ENCODE measurements at regions not wholly inside any gene's neighbourhood (a gene's known extent, or its start where the extent isn't known, plus 50 kb on each side); places are given as distances from the start of the nearest gene placed in this dataset.

GRCh38 chr2:64836566-64836965 is 152.6 kb upstream of the SLC1A4 start:
- H3K36me3 Mint-ChIP-seq (ENCODE audit: unreplicated experiment): peaks cover 4% of the 10 kb centered on the region
- peaks cover 9% of the 10 kb centered on the region for H3K27me3 Mint-ChIP-seq (ENCODE audit: unreplicated experiment)
- TF ChIP-seq, protein P1, sequence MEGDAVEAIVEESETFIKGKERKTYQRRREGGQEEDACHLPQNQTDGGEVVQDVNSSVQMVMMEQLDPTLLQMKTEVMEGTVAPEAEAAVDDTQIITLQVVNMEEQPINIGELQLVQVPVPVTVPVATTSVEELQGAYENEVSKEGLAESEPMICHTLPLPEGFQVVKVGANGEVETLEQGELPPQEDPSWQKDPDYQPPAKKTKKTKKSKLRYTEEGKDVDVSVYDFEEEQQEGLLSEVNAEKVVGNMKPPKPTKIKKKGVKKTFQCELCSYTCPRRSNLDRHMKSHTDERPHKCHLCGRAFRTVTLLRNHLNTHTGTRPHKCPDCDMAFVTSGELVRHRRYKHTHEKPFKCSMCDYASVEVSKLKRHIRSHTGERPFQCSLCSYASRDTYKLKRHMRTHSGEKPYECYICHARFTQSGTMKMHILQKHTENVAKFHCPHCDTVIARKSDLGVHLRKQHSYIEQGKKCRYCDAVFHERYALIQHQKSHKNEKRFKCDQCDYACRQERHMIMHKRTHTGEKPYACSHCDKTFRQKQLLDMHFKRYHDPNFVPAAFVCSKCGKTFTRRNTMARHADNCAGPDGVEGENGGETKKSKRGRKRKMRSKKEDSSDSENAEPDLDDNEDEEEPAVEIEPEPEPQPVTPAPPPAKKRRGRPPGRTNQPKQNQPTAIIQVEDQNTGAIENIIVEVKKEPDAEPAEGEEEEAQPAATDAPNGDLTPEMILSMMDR (IDR thresholded peaks at IDR 0.05; ENCODE audit: partially characterized antibody, unreplicated experiment): no peak
- H3K4me1 Mint-ChIP-seq (ENCODE audit: low read depth, unreplicated experiment): peaks cover 16% of the 10 kb centered on the region
- no peak overlapping the region for H3K4me3 Mint-ChIP-seq (ENCODE audit: unreplicated experiment)
- DNase-seq: no peak
- H3K9me3 Mint-ChIP-seq (ENCODE audit: unreplicated experiment): peaks cover 6% of the 10 kb centered on the region
- no peak overlapping the region for H3K27ac Mint-ChIP-seq (ENCODE audit: unreplicated experiment)

DNA sequence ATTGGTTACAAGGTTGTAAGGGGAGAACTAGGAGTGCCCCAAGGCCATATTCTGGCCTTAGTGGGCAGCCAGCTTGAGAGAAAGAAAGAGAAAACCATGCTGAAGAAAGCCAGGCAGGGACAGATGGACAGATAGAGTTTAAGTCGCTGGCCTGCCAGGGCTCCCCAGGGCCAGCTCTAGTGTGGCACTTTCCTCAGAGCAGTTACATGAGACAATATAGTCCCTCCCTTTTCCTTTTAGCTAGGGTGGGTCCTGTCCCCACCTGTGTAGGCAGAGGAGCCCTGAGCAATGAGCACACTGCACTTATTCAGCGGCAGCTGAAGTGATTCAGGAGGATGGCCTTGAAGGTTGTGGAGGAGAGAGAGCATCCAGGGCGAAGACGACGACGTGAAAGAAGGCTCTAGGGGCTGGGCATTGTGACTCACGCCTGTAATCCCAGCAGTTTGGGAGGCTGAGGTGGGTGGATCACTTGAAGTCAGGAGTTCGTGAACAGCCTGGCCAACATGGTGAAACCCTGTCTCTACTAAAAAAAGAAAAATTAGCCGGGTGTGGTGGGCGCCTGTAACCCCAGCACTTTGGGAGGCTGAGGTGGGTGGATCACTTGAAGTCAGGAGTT is 152.0 kb upstream of the SLC1A4 start:
- DNase-seq: no peak
- no peak overlapping the region for H3K27ac Mint-ChIP-seq (ENCODE audit: unreplicated experiment)
- peaks cover 1% of the 10 kb centered on the region for H3K36me3 Mint-ChIP-seq (ENCODE audit: unreplicated experiment)
- H3K27me3 Mint-ChIP-seq (ENCODE audit: unreplicated experiment): peaks cover 9% of the 10 kb centered on the region
- peaks cover 4% of the 10 kb centered on the region for H3K9me3 Mint-ChIP-seq (ENCODE audit: unreplicated experiment)
- TF ChIP-seq, protein P1 (IDR thresholded peaks at IDR 0.05; ENCODE audit: partially characterized antibody, unreplicated experiment): no peak
- no peak overlapping the region for H3K4me3 Mint-ChIP-seq (ENCODE audit: unreplicated experiment)
- H3K4me1 Mint-ChIP-seq (ENCODE audit: low read depth, unreplicated experiment): peaks cover 16% of the 10 kb centered on the region

DNA sequence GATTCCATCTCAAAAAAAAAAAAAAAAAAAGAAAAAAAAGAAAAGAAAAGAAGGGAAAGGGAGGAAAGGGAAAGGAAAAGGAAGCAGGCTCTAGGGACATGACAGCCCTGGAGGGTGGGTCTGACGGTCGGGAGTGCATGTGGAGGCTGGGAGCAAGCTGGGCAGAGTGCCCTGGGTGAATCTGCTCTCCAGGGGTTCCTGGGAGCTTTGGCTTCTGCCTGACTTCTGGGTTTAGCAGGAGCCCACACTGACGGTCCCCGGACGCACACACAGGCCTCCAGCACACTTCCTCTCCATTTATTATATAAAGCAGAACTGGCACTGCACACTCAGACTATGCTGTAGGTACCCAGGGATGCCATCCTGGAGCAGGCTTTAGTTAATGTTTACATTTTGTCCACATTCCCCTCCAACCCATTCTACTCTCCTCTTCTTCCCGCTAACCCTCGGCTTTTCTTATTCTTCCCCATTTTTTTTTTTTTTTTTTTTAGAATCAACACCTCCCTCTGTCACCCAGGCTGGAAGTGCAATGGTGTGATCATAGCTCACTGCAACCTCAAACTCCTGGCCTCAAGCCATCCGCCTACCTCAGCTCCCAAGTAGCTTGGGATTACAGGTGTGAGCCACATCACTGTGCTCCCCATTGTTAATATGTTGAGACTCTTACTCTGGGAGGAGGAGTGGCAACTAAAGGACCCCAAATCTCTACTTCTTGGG is 151.1 kb upstream of the SLC1A4 start:
- DNase-seq: no peak
- peaks cover 16% of the 10 kb centered on the region for H3K4me1 Mint-ChIP-seq (ENCODE audit: low read depth, unreplicated experiment)
- no peak overlapping the region for H3K4me3 Mint-ChIP-seq (ENCODE audit: unreplicated experiment)
- H3K27ac Mint-ChIP-seq (ENCODE audit: unreplicated experiment): no peak overlapping the region
- peaks cover 9% of the 10 kb centered on the region for H3K27me3 Mint-ChIP-seq (ENCODE audit: unreplicated experiment)
- TF ChIP-seq, protein P1 (IDR thresholded peaks at IDR 0.05; ENCODE audit: partially characterized antibody, unreplicated experiment): no peak
- no peaks in the 10 kb centered on the region for H3K36me3 Mint-ChIP-seq (ENCODE audit: unreplicated experiment)
- H3K9me3 Mint-ChIP-seq (ENCODE audit: unreplicated experiment): peaks cover 4% of the 10 kb centered on the region

GRCh38 chr2:64838817-64839216 is 150.4 kb upstream of the SLC1A4 start:
- H3K9me3 Mint-ChIP-seq (ENCODE audit: unreplicated experiment): peaks cover 2% of the 10 kb centered on the region
- peaks cover 16% of the 10 kb centered on the region for H3K4me1 Mint-ChIP-seq (ENCODE audit: low read depth, unreplicated experiment)
- H3K27ac Mint-ChIP-seq (ENCODE audit: unreplicated experiment): no peak overlapping the region
- H3K36me3 Mint-ChIP-seq (ENCODE audit: unreplicated experiment): no peaks in the 10 kb centered on the region
- DNase-seq: no peak
- H3K4me3 Mint-ChIP-seq (ENCODE audit: unreplicated experiment): no peak overlapping the region
- H3K27me3 Mint-ChIP-seq (ENCODE audit: unreplicated experiment): peaks cover 5% of the 10 kb centered on the region
- TF ChIP-seq, protein P1 (IDR thresholded peaks at IDR 0.05; ENCODE audit: partially characterized antibody, unreplicated experiment): no peak

- Mint-ChIP-seq H3K27ac (ENCODE audit: unreplicated experiment) (no peak overlapping the region), H3K36me3 (ENCODE audit: unreplicated experiment) (no peaks in the 10 kb centered on the region), H3K27me3 (ENCODE audit: unreplicated experiment) (peaks cover 5% of the 10 kb centered on the region), H3K4me1 (ENCODE audit: low read depth, unreplicated experiment) (peaks cover 16% of the 10 kb centered on the region), H3K4me3 (ENCODE audit: unreplicated experiment) (no peak overlapping the region), H3K9me3 (ENCODE audit: unreplicated experiment) (peaks cover 2% of the 10 kb centered on the region)
- TF ChIP-seq, protein P1 (IDR thresholded peaks at IDR 0.05; ENCODE audit: partially characterized antibody, unreplicated experiment): no peak
- DNase-seq: no peak
Measured at GRCh38 chr2:64839844-64840243, 149.4 kb upstream of the SLC1A4 start.
